Upper lobe of left lung (tissue), 6 donors: ENCODE measurements at regions not wholly inside any gene's neighbourhood (a gene's known extent, or its start where the extent isn't known, plus 50 kb on each side); places are given as distances from the start of the nearest gene placed in this dataset.
A peak's percentile ranks its signal among the peaks of the same experiment; 100 is the strongest.

Source experiments
- ATAC-seq, 2 donors: fragments of 200-7000 bp; cut with Tn5 transposase; one replicate each; pipeline ENCODE4 v1.9.1; 2022; ENCODE audit warnings: mild to moderate bottlenecking in 2 of 2, moderate library complexity in 2 of 2; ENCODE audit not compliant: low FRiP score in 2 of 2
- DNase-seq, 2 donors: peaks; one replicate each; pipeline ENCODE4 v3.0.0-alpha.2; 2019 to 2020
- H3K27ac ChIP-seq, 4 donors: fragments of 200-600 bp; sonication (generic); one replicate each; pipeline ENCODE4 v1.5.1; 2016 to 2019
- H3K27me3 ChIP-seq, 4 donors: fragments of 200-600 bp; sonication (generic); one replicate each; pipeline ENCODE4 v1.5.1; 2017 to 2019
- H3K36me3 ChIP-seq, 4 donors: fragments of 200-600 bp; sonication (generic); one replicate each; pipeline ENCODE4 v1.5.1; 2016 to 2019
- H3K4me1 ChIP-seq, 4 donors: fragments of 200-600 bp; sonication (generic); one replicate each; pipeline ENCODE4 v1.5.1; 2018 to 2019
- H3K4me3 ChIP-seq, 4 donors: fragments of 200-600 bp; sonication (generic); one replicate each; pipeline ENCODE4 v1.5.1; 2017 to 2019; ENCODE audit warnings: mild to moderate bottlenecking in 2 of 4, moderate library complexity in 1 of 4
- H3K9me3 ChIP-seq, 4 donors: fragments of 200-600 bp; sonication (generic); one replicate each; pipeline ENCODE4 v1.5.1; 2018 to 2019
- CTCF ChIP-seq, 6 experiments: fragments of 450-650 bp in 4 of 6; fragments of 200-600 bp in 2 of 6; sonication (generic) in 2 of 6; IDR thresholded peaks; one replicate each; pipeline ENCODE4 v1.5.1; 2016 to 2019; ENCODE audit warnings: antibody characterized with exemption in 6 of 6
- EP300 ChIP-seq, 4 donors: sonication (generic); formaldehyde crosslinking; IDR thresholded peaks; one replicate each; pipeline ENCODE4 v1.5.1; 2017; ENCODE audit warnings: antibody characterized with exemption in 4 of 4, control low read depth in 2 of 4
- POLR2A ChIP-seq, 4 donors: fragments of 450-650 bp; IDR thresholded peaks; one replicate each; pipeline ENCODE4 v1.5.1; 2016 to 2017; ENCODE audit warnings: antibody characterized with exemption in 4 of 4, mild to moderate bottlenecking in 2 of 4
- POLR2AphosphoS5 ChIP-seq, 2 donors: sonication (generic); formaldehyde crosslinking; IDR thresholded peaks; one replicate each; pipeline ENCODE4 v1.5.1; 2017; ENCODE audit warnings: antibody characterized with exemption in 2 of 2
- WGBS, 2 donors: methylation state at CpG; one replicate each; pipeline ENCODE4 v1.1.5; 2017 to 2018; 5-methylcytosine and 5-hydroxymethylcytosine counted together
- donor health status: DM: no; HTN: no; CAD: no; lungs with moderate emphysema.
- donor health status: DM: no; HTN: yes; CAD: no; lungs with severe emphysema.

GRCh38 chr11:122179961-122180834 lies 64.2 kb upstream of the BLID start:
- TF ChIP-seq EP300 (IDR thresholded peaks at IDR 0.05) (no peak), CTCF (IDR thresholded peaks at IDR 0.05) (no peak), POLR2AphosphoS5 (IDR thresholded peaks at IDR 0.05) (no peak), POLR2A (IDR thresholded peaks at IDR 0.05) (no peak)

GRCh38 chr11:122178795-122179194 lies 62.8 kb upstream of the BLID start:
- Histone ChIP-seq H3K9me3 (no peaks in the 10 kb centered on the region), H3K27me3 (no peaks in the 10 kb centered on the region), H3K27ac (no peak overlapping the region), H3K36me3 (no peaks in the 10 kb centered on the region), H3K4me1 (no peaks in the 10 kb centered on the region), H3K4me3 (no peak overlapping the region)
- ATAC-seq: no peak
- no peak for TF ChIP-seq POLR2AphosphoS5 (IDR thresholded peaks at IDR 0.05)
- no peak for TF ChIP-seq POLR2A (IDR thresholded peaks at IDR 0.05)
- TF ChIP-seq CTCF (IDR thresholded peaks at IDR 0.05): no peak
- no peak for TF ChIP-seq EP300 (IDR thresholded peaks at IDR 0.05)
- no peak for DNase-seq
- WGBS, 2 donors: 58 to 73% methylated on average over 5 of the region's 5 CpGs

More at GRCh38 chr11:122179961-122180834, 64.2 kb upstream of the BLID start:
- peaks cover 0 to 7% (median 2%) of the 10 kb centered on the region in 4 donors for H3K9me3 ChIP-seq
- ATAC-seq (peak in 1 of 2 donors; percentile 62), DNase-seq (no peak)
- H3K4me3 ChIP-seq: no peak overlapping the region
- WGBS, 2 donors: 75 to 78% methylated on average over 8 of the region's 8 CpGs
- no peak overlapping the region for H3K27ac ChIP-seq
- no peaks in the 10 kb centered on the region for H3K36me3 ChIP-seq
- no peaks in the 10 kb centered on the region for H3K4me1 ChIP-seq
- H3K27me3 ChIP-seq: no peaks in the 10 kb centered on the region

GRCh38 chr11:122177238-122177637 lies 61.2 kb upstream of the BLID start:
- no peak overlapping the region for H3K4me3 ChIP-seq

GRCh38 chr11:122176651-122177050 lies 60.6 kb upstream of the BLID start:
- peaks cover 0 to 5% (median 2%) of the 10 kb centered on the region in 4 donors for H3K4me1 ChIP-seq
- H3K27ac ChIP-seq: no peak overlapping the region
- H3K9me3 ChIP-seq: no peaks in the 10 kb centered on the region
- H3K36me3 ChIP-seq: no peaks in the 10 kb centered on the region
- ATAC-seq: no peak
- DNase-seq: no peak
- TF ChIP-seq CTCF (IDR thresholded peaks at IDR 0.05) (no peak), POLR2AphosphoS5 (IDR thresholded peaks at IDR 0.05) (no peak), EP300 (IDR thresholded peaks at IDR 0.05) (no peak), POLR2A (IDR thresholded peaks at IDR 0.05) (no peak)
- H3K4me3 ChIP-seq: no peak overlapping the region
- 83 to 89% methylated on average over 3 of the region's 3 CpGs for WGBS, 2 donors
- H3K27me3 ChIP-seq: no peaks in the 10 kb centered on the region

More at GRCh38 chr11:122177238-122177637, 61.2 kb upstream of the BLID start:
- no peak for ATAC-seq
- WGBS, 2 donors: 82 to 93% methylated on average over 1 of the region's 1 CpG
- Histone ChIP-seq H3K36me3 (no peaks in the 10 kb centered on the region), H3K27me3 (no peaks in the 10 kb centered on the region), H3K9me3 (no peaks in the 10 kb centered on the region), H3K4me1 (peaks cover 0 to 5% (median 2%) of the 10 kb centered on the region in 4 donors), H3K27ac (no peak overlapping the region)
- no peak for TF ChIP-seq CTCF (IDR thresholded peaks at IDR 0.05)
- TF ChIP-seq EP300 (IDR thresholded peaks at IDR 0.05): no peak
- no peak for TF ChIP-seq POLR2A (IDR thresholded peaks at IDR 0.05)
- TF ChIP-seq POLR2AphosphoS5 (IDR thresholded peaks at IDR 0.05): no peak
- no peak for DNase-seq
